Heart left ventricle (tissue), 16 donors: ENCODE measurements at regions not wholly inside any gene's neighbourhood (a gene's known extent, or its start where the extent isn't known, plus 50 kb on each side); places are given as distances from the start of the nearest gene placed in this dataset.

ENCODE experiments used
- ATAC-seq, 4 donors: fragments of 200-7000 bp; cut with Tn5 transposase; one replicate each; pipeline ENCODE4 v1.9.1; 2020 to 2022; ENCODE audit warnings: moderate library complexity in 4 of 4, mild to moderate bottlenecking in 3 of 4, moderate number of reproducible peaks in 1 of 4
- DNase-seq, 5 donors: peaks; one replicate each; pipeline ENCODE4 v3.0.0-alpha.2; 2020
- H3K27ac ChIP-seq, 12 donors: fragments of 200-600 bp; sonication (generic) in 4 of 12; one replicate each; pipeline versions ENCODE4 v1.5.0 to v1.8.0; 2016 to 2022; ENCODE audit warnings: mild to moderate bottlenecking in 2 of 12
- H3K27me3 ChIP-seq, 9 donors: fragments of 200-600 bp; sonication (generic) in 2 of 9; one replicate each; pipeline versions ENCODE4 v1.5.1 to v1.8.0; 2016 to 2022; ENCODE audit warnings: mild to moderate bottlenecking in 3 of 9
- H3K36me3 ChIP-seq, 9 donors: fragments of 200-600 bp; sonication (generic) in 2 of 9; one replicate each; pipeline versions ENCODE4 v1.5.0 to v1.8.0; 2018 to 2022; ENCODE audit warnings: mild to moderate bottlenecking in 2 of 9
- H3K4me1 ChIP-seq, 12 donors: fragments of 200-600 bp; sonication (generic) in 4 of 12; one replicate each; pipeline versions ENCODE4 v1.5.0 to v1.8.0; 2016 to 2022; ENCODE audit warnings: mild to moderate bottlenecking in 3 of 12
- H3K4me3 ChIP-seq, 12 donors: fragments of 200-600 bp; sonication (generic) in 4 of 12; one replicate each; pipeline versions ENCODE4 v1.5.0 to v1.8.0; 2017 to 2022; ENCODE audit warnings: mild to moderate bottlenecking in 9 of 12, moderate library complexity in 4 of 12
- H3K9me3 ChIP-seq, 12 donors: fragments of 200-600 bp; sonication (generic) in 4 of 12; one replicate each; pipeline versions ENCODE4 v1.5.0 to v1.8.0; 2016 to 2022; ENCODE audit warnings: mild to moderate bottlenecking in 1 of 12
- CTCF ChIP-seq, 12 donors: fragments of 200-600 bp; sonication (generic) in 4 of 12; IDR thresholded peaks; one replicate each; pipeline versions ENCODE4 v1.5.0 to v1.8.0; 2018 to 2022; ENCODE audit warnings: antibody characterized with exemption in 12 of 12, mild to moderate bottlenecking in 5 of 12
- POLR2A ChIP-seq, 2 donors: fragments of 450-650 bp; IDR thresholded peaks; one replicate each; pipeline ENCODE4 v1.6.1; 2017; ENCODE audit warnings: antibody characterized with exemption in 2 of 2, mild to moderate bottlenecking in 2 of 2, moderate library complexity in 2 of 2
- WGBS, 4 donors: extraction: QIAGEN DNeasy Blood & Tissue Kit in 2 of 4; methylation state at CpG; one replicate each; pipeline versions ENCODE4 v1.1.5 to v1.1.7; 2013 to 2018; 5-methylcytosine and 5-hydroxymethylcytosine counted together
- intact Hi-C, 10 donors: fragments of 100-400 bp; cut with DNase I; formaldehyde crosslinking; loops; one replicate each; pipeline versions ENCODE4 v1.11.1 to v1.14.2; 2022
- donor health status: ischemic (EF 13 %, LVEDD 7.1; RV severe dilation, severe dysfunction).
- donor health status: healthy with polysubstance abuse.
- donor health status: DM: no; HTN: yes; CAD: no.
- donor health status: DM: no; HTN: no; CAD: no.
- donor health status: ischemic (EF 25% LVEDD 6.9; RV normal size, moderate dysfunction).
- donor health status: ischemic (EF 25% LVEDD 5.7; RV mildly dilated, moderate dysfunction).
- donor health status: healthy.
- donor health status: DM: yes; HTN: yes; CAD: no.
- donor health status: ischemic (EF 35%, LVEDD 5.7; RV mildly dilated, moderate dysfunction).
- donor health status: nonischemic (EF 11% LVEDD 7.7; RV severe dilation, severe dysfunction).
- donor health status: DM: yes; HTN: yes; CAD: no.
- donor health status: PGD.
- donor health status: ischemic (EF 29% LVEDD 5.4; RV normal size, mild dysfunction).
- donor health status: nonischemic (EF 23%, LVEDD 6.1; RV moderate dilation, normal function).

- DNase-seq (no peak), ATAC-seq (no peak)
- WGBS, 4 donors = 58 to 63% (median 61%) methylated on average over 3 of the region's 3 CpGs
- no peaks in the 10 kb centered on the region for H3K36me3 ChIP-seq
- H3K27ac ChIP-seq = no peak overlapping the region
- no peaks in the 10 kb centered on the region for H3K9me3 ChIP-seq
- TF ChIP-seq CTCF (IDR thresholded peaks at IDR 0.05) (no peak), POLR2A (IDR thresholded peaks at IDR 0.05) (no peak)
- intact Hi-C loops = no loop called here
- peaks cover 0 to 9% (median 0%) of the 10 kb centered on the region in 9 donors for H3K27me3 ChIP-seq
- no peak overlapping the region for H3K4me3 ChIP-seq
- H3K4me1 ChIP-seq = peaks cover 0 to 3% (median 0%) of the 10 kb centered on the region in 12 donors
Observed at GRCh38 chr13:73623281-73623680, 510.9 kb downstream of the KLF12 start.

GRCh38 chr13:73622381-73622780 lies 511.8 kb downstream of the KLF12 start:
- TF ChIP-seq POLR2A (IDR thresholded peaks at IDR 0.05) (no peak), CTCF (IDR thresholded peaks at IDR 0.05) (no peak)
- Histone ChIP-seq H3K4me3 (no peak overlapping the region), H3K27ac (no peak overlapping the region), H3K9me3 (no peaks in the 10 kb centered on the region), H3K4me1 (peaks cover 0 to 3% (median 0%) of the 10 kb centered on the region in 12 donors), H3K27me3 (peaks cover 0 to 11% (median 0%) of the 10 kb centered on the region in 9 donors), H3K36me3 (no peaks in the 10 kb centered on the region)
- 49 to 58% (median 51%) methylated on average over 3 of the region's 3 CpGs for WGBS, 4 donors
- no peak for DNase-seq
- ATAC-seq = no peak
- intact Hi-C loops = no loop called here

- 61 to 75% (median 64%) methylated on average over 9 of the region's 9 CpGs for WGBS, 4 donors
- Histone ChIP-seq H3K9me3 (peaks cover 0 to 2% (median 0%) of the 10 kb centered on the region in 12 donors), H3K36me3 (no peaks in the 10 kb centered on the region), H3K4me1 (peaks cover 0 to 3% (median 0%) of the 10 kb centered on the region in 12 donors), H3K4me3 (no peak overlapping the region), H3K27ac (no peak overlapping the region), H3K27me3 (peaks cover 0 to 11% (median 0%) of the 10 kb centered on the region in 9 donors)
- intact Hi-C loops = no loop called here
- no peak for ATAC-seq
- no peak for DNase-seq
- TF ChIP-seq POLR2A (IDR thresholded peaks at IDR 0.05) (no peak), CTCF (IDR thresholded peaks at IDR 0.05) (no peak)
Observed at GRCh38 chr13:73618275-73618865, 515.8 kb downstream of the KLF12 start.

GRCh38 chr13:73616861-73617260 lies 517.3 kb downstream of the KLF12 start:
- DNase-seq = no peak
- no peak overlapping the region for H3K27ac ChIP-seq
- WGBS, 4 donors = 87 to 100% (median 93%) methylated on average over 3 of the region's 3 CpGs

More at GRCh38 chr13:73616861-73617260, 517.3 kb downstream of the KLF12 start:
- H3K4me3 ChIP-seq = no peak overlapping the region
- H3K9me3 ChIP-seq = peaks cover 0 to 7% (median 0%) of the 10 kb centered on the region in 12 donors
- H3K27me3 ChIP-seq = peaks cover 0 to 11% (median 0%) of the 10 kb centered on the region in 9 donors
- no peaks in the 10 kb centered on the region for H3K36me3 ChIP-seq
- no peak for TF ChIP-seq POLR2A (IDR thresholded peaks at IDR 0.05)
- TF ChIP-seq CTCF (IDR thresholded peaks at IDR 0.05) = no peak
- H3K4me1 ChIP-seq = no peaks in the 10 kb centered on the region
- no peak for ATAC-seq
- intact Hi-C loops = no loop called here
